ENCODE measurements at regions not wholly inside any gene's neighbourhood (a gene's known extent, or its start where the extent isn't known, plus 50 kb on each side); places are given as distances from the start of the nearest gene placed in this dataset.

GRCh38 chr15:26442680-26443079 is 330.2 kb downstream of the GABRB3 start:
- DNase-seq: no peak
- no peak overlapping the region for H3K4me3 ChIP-seq
- H3K9me3 ChIP-seq: no peaks in the 10 kb centered on the region
- H3K27ac ChIP-seq: no peak overlapping the region
- 82 to 88% (median 85%) methylated on average over 5 of the region's 5 CpGs for WGBS, 3 donors
- no peaks in the 10 kb centered on the region for H3K4me1 ChIP-seq (ENCODE audit: insufficient read depth)
- H3K27me3 ChIP-seq: no peaks in the 10 kb centered on the region
- TF ChIP-seq EP300 (IDR thresholded peaks at IDR 0.05): no peak
- no peak for TF ChIP-seq CTCF (IDR thresholded peaks at IDR 0.05)
- no peak for TF ChIP-seq POLR2A (IDR thresholded peaks at IDR 0.05)
- intact Hi-C loops (cut with DNase I): no loop called here
- H3K36me3 ChIP-seq: no peaks in the 10 kb centered on the region

- 31 to 47% (median 37%) methylated on average over 3 of the region's 3 CpGs for WGBS, 3 donors
- H3K4me3 ChIP-seq: no peak overlapping the region
- DNase-seq: no peak
- H3K4me1 ChIP-seq (ENCODE audit: insufficient read depth): no peaks in the 10 kb centered on the region
- H3K36me3 ChIP-seq: no peaks in the 10 kb centered on the region
- H3K9me3 ChIP-seq: no peaks in the 10 kb centered on the region
- TF ChIP-seq EP300 (IDR thresholded peaks at IDR 0.05) (no peak), CTCF (IDR thresholded peaks at IDR 0.05) (no peak), POLR2A (IDR thresholded peaks at IDR 0.05) (no peak)
- no peak overlapping the region for H3K27ac ChIP-seq
- intact Hi-C loops (cut with DNase I): no loop called here
- H3K27me3 ChIP-seq: no peaks in the 10 kb centered on the region
These were observed 333.2 kb downstream of the GABRB3 start for GRCh38 chr15:26439681-26440080.

- 81 to 91% (median 82%) methylated on average over 6 of the region's 6 CpGs for WGBS, 3 donors
These were observed 334.1 kb downstream of the GABRB3 start for GRCh38 chr15:26438718-26439117.

GRCh38 chr15:26438316-26438715 is 334.6 kb downstream of the GABRB3 start:
- H3K27me3 ChIP-seq: no peaks in the 10 kb centered on the region
- H3K9me3 ChIP-seq: no peaks in the 10 kb centered on the region
- 47 to 63% (median 49%) methylated on average over 4 of the region's 4 CpGs for WGBS, 3 donors
- no peak overlapping the region for H3K4me3 ChIP-seq
- intact Hi-C loops (cut with DNase I): no loop called here
- DNase-seq: no peak
- TF ChIP-seq CTCF (IDR thresholded peaks at IDR 0.05) (no peak), POLR2A (IDR thresholded peaks at IDR 0.05) (no peak), EP300 (IDR thresholded peaks at IDR 0.05) (no peak)
- H3K36me3 ChIP-seq: no peaks in the 10 kb centered on the region
- H3K27ac ChIP-seq: no peak overlapping the region
- H3K4me1 ChIP-seq (ENCODE audit: insufficient read depth): no peaks in the 10 kb centered on the region

More at GRCh38 chr15:26438718-26439117, 334.1 kb downstream of the GABRB3 start:
- no peaks in the 10 kb centered on the region for H3K27me3 ChIP-seq
- TF ChIP-seq POLR2A (IDR thresholded peaks at IDR 0.05) (no peak), EP300 (IDR thresholded peaks at IDR 0.05) (no peak), CTCF (IDR thresholded peaks at IDR 0.05) (no peak)
- H3K27ac ChIP-seq: no peak overlapping the region
- H3K4me3 ChIP-seq: no peak overlapping the region
- no peaks in the 10 kb centered on the region for H3K9me3 ChIP-seq
- no peaks in the 10 kb centered on the region for H3K36me3 ChIP-seq
- no peak for DNase-seq
- H3K4me1 ChIP-seq (ENCODE audit: insufficient read depth): no peaks in the 10 kb centered on the region
- intact Hi-C loops (cut with DNase I): no loop called here

GRCh38 chr15:26433818-26434217 is 339.0 kb downstream of the GABRB3 start:
- Histone ChIP-seq H3K27ac (no peak overlapping the region), H3K27me3 (no peaks in the 10 kb centered on the region), H3K4me3 (no peak overlapping the region), H3K36me3 (no peaks in the 10 kb centered on the region), H3K9me3 (no peaks in the 10 kb centered on the region), H3K4me1 (ENCODE audit: insufficient read depth) (no peaks in the 10 kb centered on the region)
- DNase-seq: no peak
- intact Hi-C loops (cut with DNase I): no loop called here
- 71 to 83% (median 77%) methylated on average over 5 of the region's 5 CpGs for WGBS, 3 donors
- TF ChIP-seq EP300 (IDR thresholded peaks at IDR 0.05) (no peak), POLR2A (IDR thresholded peaks at IDR 0.05) (no peak), CTCF (IDR thresholded peaks at IDR 0.05) (no peak)
